NAMALWA (cell line): ENCODE measurements at regions not wholly inside any gene's neighbourhood (a gene's known extent, or its start where the extent isn't known, plus 50 kb on each side); places are given as distances from the start of the nearest gene placed in this dataset.

Source experiments
- DNase-seq: peaks from one replicate; pipeline ENCODE4 v3.0.0-alpha.2; 2015; ENCODE audit warnings: low spot score

DNA sequence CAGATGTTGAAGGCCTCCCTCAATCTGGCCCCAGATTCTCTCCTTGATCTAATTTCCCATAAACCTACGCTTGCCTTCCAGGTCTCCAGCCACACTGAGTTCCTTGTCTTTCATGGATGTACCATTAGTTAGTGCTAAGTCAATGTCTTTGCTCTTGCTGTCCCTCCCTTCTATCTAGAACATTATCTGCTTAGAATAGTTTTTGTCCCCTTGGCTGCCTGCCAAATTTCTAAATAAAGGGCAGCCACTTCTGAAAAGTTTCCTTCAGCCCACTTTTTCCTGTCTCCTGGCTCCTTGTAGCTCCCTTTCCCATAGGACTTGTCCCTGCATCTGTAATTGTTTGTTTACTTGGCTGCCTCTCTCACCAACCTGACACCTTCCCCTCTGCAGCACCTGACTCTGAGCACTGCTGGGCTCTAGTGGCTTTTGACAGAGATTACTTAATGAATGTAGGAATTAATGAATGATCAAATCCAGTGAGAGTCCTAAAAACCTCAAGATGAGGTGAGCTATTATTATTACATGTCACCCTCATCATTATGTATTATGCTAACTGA lies 58.3 kb downstream of the CXCL12 start:
- no peak for DNase-seq

DNA sequence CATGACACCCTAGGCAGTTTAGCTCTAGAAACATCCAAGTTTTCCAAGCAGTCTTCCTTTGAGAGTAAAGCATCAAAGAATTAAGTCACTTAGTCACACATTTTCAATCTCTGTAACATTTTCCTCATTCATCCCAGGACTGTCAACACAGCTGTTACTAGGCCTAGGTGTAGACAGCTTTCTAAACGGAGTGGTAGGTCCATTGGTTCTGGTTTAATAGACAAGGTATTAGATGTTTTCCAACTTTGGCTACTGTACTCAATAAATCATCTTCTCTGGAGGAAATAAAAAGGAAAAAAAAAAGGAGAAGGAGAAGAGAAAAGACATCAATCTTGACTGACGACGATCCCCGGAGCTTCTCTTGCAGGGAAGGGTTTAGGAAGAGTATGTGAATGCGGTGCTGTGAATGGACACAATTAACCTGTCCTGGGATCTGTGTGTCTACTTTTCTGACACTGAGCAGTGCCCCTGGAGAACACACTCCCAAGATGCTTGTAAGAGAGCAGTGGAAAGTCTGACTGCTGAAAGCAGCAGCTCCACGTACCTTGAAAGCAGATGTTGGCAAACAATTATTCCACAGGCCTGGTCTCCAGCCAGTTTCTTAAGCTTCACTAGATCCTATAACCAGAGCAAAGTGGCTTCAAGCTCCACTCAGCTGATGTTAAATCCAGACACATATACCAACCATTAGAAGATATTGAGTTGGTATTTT lies 59.1 kb downstream of the CXCL12 start:
- DNase-seq = no peak

DNA sequence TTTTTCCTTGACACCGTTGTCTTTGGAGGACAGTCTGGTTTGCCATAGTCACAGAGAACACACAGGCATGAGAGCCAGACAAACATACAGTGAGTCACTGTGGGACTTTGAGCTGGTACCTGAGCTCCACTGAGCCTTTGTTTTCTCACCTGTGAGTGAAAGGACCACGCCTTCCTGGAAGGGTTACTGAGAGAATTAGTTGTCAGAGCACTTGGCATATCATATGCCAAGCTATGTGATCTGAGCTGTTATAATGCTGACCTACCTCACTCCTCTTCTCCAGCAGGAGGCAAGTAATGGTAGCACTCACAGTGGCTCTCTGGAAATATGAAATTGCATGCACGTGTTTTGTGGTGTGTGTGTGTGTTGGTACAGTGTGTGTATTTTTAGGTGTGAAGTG lies 59.7 kb downstream of the CXCL12 start:
- DNase-seq = no peak

DNA sequence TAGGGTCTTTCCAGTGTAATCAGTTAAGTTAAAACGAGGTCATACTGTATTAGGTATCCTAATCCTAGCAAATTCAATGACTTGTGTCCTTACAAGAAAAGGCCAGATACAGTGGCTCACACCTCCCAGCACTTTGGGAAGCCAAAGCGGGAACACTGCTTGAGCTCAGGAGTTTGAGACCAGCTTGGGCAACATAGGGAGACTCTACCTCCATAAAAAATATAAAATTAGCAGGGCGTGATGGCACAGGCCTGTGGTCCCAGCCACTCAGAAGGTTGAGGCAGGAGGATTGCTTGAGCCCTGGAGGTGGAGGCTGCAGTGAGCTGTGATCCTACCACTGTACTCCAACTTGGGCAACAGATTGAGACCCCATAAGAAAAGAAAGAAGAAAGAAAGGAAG lies 61.1 kb downstream of the CXCL12 start:
- no peak for DNase-seq

DNA sequence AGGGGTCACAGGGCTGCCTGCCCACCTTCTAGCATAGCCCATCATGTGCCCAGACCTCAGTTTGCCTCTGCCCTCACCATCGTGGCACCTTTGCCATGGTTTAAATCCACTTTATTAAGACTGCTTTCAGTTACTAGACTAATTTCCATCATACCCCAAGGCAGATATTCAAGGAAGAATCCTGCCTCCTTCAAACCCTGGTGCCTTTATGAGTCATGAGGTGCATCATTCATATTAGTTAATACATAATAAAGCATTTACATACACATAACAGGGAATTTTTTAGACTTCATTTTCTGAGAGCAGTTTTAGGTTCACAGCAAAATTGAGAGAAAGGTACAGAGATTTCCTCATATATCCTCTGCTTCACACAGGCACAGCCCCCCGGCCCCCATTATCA lies 62.8 kb downstream of the CXCL12 start:
- DNase-seq = no peak

DNA sequence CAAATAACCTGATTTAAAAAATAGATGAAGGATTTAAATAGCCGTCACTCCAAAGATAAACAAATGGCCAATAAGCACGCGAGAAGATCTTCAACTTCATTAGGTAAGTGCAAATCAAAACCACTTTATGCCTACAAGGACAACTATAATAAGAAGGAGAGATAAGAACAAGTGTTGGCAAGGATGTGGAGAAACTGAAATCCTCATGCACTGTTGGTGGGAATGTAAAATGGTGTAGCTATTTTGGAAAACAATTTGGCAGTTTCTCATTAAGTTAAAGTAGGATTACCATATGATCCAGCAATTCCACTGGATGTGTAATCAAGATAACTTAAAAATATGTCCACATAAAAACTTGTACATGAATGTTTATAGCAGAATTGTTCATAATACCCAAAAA lies 64.1 kb downstream of the CXCL12 start:
- DNase-seq = no peak

DNA sequence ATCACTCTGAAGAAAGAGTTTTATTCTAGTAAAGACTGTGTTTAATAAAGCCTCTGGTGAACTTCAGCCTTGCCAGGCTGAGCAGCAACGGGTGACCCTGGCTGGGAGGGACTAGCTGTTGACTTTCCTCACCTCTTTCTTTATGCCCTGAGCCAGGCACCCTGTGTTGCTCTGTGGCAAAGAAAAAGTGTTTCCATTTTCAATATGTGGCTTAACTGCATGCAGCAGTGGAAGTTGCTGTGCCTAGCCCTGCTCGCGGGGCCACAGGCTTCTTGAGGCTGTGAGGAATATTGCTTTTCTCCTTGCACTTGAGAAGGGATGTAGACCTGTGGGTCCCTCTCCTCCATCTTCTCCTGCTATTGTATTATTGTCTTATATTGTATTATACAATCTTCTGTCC lies 67.0 kb downstream of the CXCL12 start:
- DNase-seq = no peak

DNA sequence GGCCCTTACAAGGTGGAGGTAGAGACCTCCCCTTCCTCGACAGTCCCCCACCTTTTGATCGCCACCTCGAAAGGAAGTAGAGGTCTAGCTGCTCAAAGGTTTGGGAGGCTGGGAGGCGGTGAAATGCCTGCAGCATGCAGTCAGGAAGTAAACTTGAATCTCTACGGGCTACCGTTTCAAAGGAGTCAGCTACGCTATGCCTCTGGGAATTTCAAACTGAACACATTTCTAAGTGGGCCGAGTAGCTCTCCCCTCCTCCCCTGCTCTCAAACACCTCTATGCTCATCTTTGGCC lies 68.0 kb downstream of the CXCL12 start:
- DNase-seq = no peak

DNA sequence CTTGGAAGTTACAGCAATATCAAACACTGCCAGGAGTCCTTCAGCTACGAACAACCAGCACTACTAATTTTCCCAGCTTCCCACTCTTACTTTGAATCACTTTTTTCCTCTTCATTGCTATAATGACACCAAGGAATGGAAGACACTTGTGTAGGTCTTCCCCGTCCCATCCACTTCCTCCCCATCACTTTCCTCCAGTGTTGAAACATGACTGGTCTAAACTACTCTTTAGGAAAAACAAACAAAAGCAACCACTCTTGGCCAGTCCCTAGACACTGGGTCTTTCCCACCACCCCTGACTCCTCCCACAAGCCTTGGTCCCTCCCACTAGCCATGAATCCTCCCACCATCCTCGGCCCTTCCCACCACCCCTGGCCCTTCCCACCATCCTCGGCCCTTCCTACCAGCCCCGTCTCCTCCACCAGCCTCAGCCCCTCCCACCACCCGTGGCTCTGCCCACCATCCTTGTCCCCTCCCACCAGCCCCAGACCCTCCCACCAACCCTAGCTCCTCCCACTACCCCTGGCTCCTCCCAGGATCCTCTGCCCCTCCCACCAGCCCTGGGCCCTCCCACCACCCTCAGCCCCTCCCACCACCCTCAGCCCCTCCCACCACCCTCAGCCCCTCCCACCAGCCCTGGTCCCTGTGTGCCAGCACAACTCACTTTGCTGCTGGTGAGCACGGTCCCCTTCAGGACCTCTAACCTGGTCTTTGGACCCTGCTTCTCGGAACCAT lies 68.5 kb downstream of the CXCL12 start:
- peak; percentile 90 for DNase-seq

DNA sequence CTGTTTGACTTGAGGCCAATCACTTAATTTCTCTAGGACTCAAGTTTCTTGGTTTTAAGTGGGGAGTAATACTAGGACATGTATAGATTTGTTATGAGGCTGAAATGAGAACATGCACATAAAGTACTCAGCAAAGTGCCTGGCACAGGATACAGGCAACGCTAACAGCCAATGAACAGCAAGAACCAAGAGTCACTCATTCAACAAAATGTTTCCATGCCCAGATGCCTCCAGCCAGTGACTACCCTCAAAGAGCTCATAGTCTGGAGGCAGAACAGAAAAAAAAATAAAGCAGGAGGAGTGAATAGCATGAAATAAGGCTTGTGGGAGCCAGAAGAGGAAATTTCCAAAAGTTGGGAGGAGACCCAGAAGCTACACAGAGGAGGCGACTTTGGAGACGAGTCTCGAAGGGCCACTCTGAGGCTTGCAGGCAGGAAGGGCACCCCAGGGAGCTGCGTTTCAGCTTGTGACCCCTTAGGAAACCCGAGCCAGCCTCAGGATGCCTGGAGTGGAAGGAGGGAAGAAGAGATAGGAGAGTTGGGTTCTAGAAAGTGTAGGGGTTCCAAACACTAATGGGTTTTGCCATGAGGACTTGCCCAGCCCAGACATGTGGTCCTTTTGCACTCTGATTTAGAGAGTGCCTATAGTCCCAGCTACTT lies 70.0 kb downstream of the CXCL12 start:
- DNase-seq = no peak

DNA sequence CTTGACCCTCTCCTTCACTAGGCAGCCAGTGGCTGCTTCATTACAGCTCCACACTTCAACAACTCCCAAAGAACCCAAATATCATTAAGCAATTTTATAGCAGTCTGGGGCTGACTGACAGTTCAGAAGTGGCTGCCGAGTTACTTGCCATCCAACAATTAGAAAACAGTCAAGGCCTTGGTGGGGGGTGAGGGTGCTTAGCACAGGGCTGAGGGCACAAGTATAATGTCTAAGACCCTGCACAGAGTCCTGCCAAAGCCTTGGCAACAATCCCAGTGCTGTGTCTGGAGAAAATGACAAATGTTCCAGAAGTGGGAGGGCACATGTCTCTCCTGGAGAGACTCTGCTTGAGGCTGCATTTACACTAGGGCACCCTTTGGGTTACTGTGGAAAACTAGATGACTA lies 71.1 kb downstream of the CXCL12 start:
- no peak for DNase-seq

DNA sequence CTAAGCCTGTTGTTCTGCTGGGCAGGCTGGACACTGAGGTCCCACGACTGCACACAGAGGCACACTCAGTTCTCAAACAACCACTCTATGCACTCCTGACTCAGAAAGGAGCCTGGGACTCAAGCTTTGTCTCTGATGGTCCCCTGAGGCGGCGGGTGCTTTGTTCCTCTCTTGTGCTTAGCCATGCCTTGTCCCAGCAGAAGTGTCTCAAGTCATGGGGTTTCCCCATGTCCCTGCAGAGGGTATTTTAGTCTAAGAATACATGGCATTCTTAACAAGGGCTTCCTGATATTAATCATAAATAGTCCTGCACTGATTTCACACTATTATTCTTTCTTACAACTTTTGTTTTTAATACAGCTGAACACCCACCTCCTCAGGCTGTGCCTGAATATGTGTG lies 72.5 kb downstream of the CXCL12 start:
- no peak for DNase-seq

DNA sequence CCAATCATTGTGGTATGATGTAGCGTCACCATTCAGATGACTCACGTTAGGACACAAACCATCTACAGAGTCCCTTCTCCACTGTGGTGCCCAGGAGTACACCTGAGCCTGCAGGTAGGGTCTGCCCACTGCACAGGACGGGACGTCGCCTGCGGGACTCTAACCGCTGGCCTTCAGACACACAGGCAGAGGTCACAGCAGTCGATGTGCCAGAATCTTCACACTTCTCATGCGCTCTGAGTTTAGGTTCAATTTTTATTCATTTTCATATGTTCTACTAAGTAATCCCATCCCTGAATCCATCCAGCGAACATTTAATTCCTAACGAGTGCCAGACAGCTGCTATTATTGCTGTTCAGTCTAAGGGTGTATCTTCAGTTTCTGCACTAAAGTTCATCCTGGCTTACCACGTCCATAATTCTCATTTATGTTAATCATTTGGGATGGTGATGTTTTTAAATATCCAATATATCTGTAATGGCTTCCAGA lies 73.3 kb downstream of the CXCL12 start:
- no peak for DNase-seq

DNA sequence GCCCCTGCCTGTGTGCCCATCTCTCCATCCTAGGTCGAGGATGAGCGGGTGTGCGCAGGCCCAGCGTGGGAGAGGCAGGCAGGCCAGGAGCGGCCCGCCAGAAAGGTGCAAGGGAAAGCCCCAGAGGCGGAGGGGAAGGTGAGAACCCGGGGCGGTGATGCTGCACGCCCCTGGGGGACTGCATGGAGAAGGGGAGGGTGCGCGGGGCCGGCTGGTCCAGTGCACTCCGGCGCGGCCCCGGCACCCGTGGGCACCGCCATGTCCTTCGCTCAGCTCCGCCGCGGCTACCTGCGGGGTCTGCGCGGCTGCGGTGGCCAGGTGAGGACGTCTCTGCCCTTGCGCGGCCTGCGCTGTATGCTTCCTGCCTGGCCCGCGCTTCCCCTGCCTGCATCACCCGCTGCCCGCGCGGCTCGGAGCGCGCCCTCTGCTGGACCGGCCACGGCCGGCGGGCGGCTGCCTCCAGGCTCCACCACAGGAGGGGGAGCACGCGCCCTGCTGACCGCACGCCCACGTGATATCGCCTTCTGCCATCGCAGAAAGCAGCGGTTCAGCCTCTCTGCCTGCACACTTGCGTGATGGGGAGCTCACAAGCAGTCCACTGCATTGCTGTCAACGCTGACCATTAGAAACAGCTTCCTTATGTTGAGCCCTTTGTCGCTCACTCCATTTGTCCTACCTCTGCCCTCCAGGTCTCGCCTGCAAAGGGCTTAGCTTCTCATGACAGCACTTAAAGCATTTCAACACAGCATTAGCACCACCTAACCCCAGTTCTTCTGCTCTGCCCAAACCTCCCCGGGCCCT lies 73.9 kb downstream of the CXCL12 start:
- DNase-seq = no peak

DNA sequence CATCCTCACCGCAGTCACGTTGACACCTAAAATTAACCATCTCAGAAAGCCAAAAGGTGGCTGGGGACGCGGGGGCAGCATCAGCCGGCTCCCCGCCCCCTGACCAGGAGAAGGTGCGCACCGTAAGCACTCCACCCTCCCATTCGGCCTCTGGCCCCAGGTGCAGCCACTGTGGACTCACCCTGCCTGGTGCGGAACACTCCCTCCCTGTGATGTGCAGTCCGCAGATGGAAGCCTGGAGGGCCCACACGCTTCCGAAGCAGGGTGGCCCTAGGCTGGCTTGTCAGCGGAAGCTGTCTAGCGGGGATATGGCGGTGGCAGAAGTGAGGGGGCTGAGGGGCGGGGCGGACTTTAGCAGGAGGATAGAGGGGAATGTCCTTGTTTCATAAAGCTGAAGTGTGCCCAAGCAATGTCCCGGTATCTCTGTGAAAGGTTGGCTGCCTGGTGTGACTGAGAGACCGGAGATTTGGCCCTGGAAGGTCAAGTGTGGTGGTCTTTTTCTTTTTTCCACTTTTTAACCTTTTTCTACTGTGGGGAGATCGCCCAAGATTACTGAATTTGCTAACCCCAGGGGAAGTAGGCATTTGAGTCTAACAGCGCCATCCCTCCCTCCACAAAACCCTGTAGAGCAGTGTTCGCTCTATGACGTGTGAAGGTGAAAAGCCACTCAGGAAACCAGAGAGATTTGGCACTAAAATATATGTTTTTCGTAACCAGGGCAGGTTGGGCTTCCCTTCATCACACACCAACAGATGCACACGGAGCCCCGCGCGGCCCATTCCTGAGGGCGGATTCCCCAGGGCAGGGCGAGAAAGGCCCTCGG lies 74.7 kb downstream of the CXCL12 start:
- no peak for DNase-seq

DNA sequence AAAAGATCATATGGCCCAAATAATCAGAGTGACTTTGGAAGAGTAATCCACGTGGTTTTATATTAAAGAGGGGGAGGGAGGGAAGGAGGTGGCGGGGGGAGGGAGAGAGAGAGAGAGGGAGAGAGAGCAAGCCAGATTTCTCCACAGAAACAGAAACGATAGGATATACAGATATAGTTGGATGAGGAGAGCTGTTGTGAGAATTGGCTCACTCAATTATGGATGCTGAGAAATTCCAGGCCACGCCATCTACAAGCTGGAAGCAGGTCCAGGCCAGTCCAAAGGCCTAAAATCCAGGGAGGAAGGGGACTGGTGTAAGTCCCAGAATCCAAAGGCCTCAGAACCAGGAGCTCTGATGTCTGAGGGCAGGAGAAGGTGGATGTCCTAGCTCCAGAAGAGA lies 75.5 kb downstream of the CXCL12 start:
- no peak for DNase-seq

DNA sequence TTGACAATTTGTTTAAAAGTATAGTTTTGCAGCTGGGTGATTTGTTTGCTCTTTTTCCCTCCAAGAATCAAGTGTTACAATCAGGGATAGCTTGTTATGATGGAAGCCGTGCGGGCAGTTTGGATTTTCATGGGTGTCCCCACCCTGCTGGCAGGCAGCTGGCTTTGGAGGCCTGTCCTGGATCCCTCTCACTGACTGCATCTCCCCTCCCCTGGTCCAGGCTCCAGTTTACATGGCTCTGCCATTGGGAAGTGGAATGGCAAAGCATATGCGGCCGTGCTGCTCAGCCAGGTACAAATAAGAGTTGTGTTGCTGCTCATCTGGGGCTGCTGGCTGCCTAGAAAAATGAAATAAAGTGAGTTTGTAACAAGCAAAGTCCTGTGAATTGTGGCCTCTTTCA lies 76.0 kb downstream of the CXCL12 start:
- no peak for DNase-seq

DNA sequence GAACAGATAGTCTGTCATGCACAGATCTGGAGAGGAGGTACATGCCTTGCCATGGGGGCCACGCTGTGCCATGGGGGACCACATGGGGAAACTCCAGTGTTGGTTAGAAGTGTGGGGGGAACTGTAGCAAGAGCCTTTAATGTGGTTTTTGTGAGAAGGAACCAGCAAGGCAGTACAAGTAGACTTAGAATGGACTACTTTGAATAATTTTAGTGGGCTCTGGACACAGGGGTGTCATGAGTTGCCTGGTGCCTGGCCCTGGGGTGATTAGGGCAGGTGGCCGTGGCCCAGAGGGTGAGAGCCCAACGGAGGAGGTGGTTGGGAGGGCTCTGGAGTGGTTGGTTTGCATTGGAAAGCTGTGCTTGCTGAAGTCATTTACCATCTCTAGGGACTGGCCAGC lies 77.2 kb downstream of the CXCL12 start:
- no peak for DNase-seq

DNA sequence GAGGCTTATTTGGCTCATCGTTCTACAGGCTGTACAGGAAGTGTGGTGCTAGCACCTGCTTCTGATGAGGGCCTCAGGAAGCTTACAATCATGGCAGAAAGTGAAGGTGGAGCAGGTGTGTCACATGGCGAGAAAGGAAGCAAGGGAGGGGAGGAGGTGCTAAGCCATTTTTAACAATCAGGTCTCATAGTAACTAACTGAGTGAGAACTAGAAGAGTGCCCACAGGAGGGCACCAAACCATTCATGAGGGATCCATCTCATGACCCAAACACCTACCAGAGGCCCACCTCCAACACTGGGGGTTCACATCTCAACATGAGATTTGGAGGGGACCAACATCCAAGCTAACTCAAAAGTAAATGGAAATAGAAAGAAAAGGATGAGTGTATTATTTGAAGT lies 78.1 kb downstream of the CXCL12 start:
- DNase-seq = peak; percentile 47

DNA sequence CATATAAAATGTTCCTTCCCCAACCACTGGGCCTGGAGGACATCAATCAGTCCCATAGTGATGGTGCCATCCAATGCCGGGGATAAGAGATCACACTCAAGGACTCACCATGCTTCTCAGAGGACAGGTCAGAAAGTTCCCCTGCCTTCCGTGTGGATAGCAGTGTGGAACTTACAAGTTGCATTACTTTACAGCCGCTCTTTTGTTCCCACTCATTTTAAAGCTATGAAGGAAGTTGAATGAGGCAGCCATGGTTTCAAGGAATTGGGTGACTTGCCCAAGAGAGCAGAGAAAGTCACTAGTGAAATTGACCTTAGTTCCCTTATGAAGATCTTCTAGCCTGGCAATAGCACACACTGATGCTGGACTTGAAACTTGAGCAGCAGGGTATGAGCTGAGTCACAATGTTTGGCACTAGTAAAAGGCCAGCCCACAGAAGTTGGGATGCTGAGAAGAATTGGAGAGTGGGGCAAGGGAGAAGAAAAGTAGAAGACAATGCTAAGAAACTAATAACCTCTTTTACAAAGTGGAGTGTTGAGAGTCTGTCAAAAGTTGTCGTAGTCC lies 78.7 kb downstream of the CXCL12 start:
- no peak for DNase-seq

DNA sequence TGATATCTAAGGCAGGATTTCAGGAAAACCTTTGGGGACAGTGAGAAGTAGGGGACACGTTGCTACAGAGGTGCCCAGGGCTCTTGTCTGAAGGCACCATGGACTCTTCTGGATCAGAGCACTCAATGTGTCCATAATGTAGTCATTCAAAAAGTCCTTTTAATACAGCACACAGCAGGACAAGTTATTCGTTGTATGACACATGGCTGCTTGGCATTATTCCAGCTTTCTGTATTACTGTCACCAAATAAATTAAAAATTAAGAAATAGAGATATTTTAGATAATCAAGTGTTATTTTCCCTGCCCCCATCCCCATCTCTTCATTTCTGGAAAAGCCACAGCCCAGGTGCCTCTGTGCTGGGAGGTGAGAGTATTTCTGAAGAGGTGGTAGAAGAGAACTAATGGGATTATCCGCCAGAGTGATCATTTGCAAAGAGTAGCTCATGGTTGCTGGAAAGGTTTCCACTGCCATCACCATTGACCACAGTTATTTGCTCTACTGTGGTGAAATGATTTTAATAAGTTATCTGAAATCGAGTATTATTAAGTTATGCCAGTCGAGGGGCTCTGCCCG lies 83.0 kb downstream of the CXCL12 start:
- no peak for DNase-seq
